PC-9 (cell line): ENCODE measurements at regions not wholly inside any gene's neighbourhood (a gene's known extent, or its start where the extent isn't known, plus 50 kb on each side); places are given as distances from the start of the nearest gene placed in this dataset.

Source experiments
- BruUV-seq: library from RNA; stranded (reverse); fragments of 400-500 nt; replicated peaks from 2 replicates; lab custom pipeline; 2021; lab: Mats Ljungman, UMichigan
- CTCF ChIA-PET: fragments of 300-600 bp; sonication (Branson Sonifier 250); formaldehyde crosslinking; loops from one replicate; lab custom pipeline; 2022; ENCODE audit warnings: antibody characterized with exemption; lab: Charles Lee
- POLR2A ChIA-PET: fragments of 300-600 bp; sonication (Branson Sonifier 250); formaldehyde crosslinking; loops from one replicate; lab custom pipeline; 2022; ENCODE audit warnings: antibody characterized with exemption; ENCODE audit not compliant: unreplicated experiment; lab: Charles Lee
- DNase-seq, 2 experiments: peaks; one replicate each; pipeline versions ENCODE4 v3.0.0 to v3.0.0-alpha.2; 2015 to 2022; ENCODE audit warnings: mixed read lengths in 1 of 2
- H2AFZ ChIP-seq: fragments of 200-600 bp; sonication (generic); 2 replicates; pipeline ENCODE4 v1.8.1; 2017; ENCODE audit warnings: antibody characterized with exemption
- H3F3A ChIP-seq: fragments of 200-600 bp; sonication (generic); 2 replicates; pipeline ENCODE4 v1.8.1; 2017; ENCODE audit warnings: antibody characterized with exemption, mild to moderate bottlenecking, low read depth; ENCODE audit not compliant: insufficient read depth
- H3K27ac ChIP-seq: fragments of 200-600 bp; sonication (generic); 2 replicates; pipeline ENCODE4 v1.6.1; 2016; ENCODE audit warnings: mixed run types
- H3K27me3 ChIP-seq: fragments of 200-600 bp; sonication (generic); 2 replicates; pipeline ENCODE4 v1.6.1; 2016; ENCODE audit warnings: low read depth, mixed run types; ENCODE audit not compliant: insufficient read depth
- H3K36me3 ChIP-seq: fragments of 200-600 bp; sonication (generic); 2 replicates; pipeline ENCODE4 v1.6.1; 2016; ENCODE audit warnings: low read depth, mixed run types
- H3K4me1 ChIP-seq: fragments of 200-600 bp; sonication (generic); replicated peaks from 2 replicates; pipeline ENCODE4 v1.6.1; 2016; ENCODE audit warnings: mixed run types; ENCODE audit not compliant: insufficient read depth
- H3K4me2 ChIP-seq: fragments of 200-600 bp; sonication (generic); 2 replicates; pipeline ENCODE4 v1.6.1; 2017; ENCODE audit warnings: mixed run types
- H3K4me3 ChIP-seq: fragments of 200-600 bp; sonication (generic); 2 replicates; pipeline ENCODE4 v1.6.1; 2016; ENCODE audit warnings: mixed run types
- H3K79me2 ChIP-seq: fragments of 200-600 bp; sonication (generic); 2 replicates; pipeline ENCODE4 v1.6.1; 2017; ENCODE audit warnings: low read depth, mixed run types
- H3K9me2 ChIP-seq: fragments of 200-600 bp; sonication (generic); 2 replicates; pipeline ENCODE4 v1.8.1; 2017; ENCODE audit warnings: mild to moderate bottlenecking; ENCODE audit not compliant: insufficient read depth
- H3K9me3 ChIP-seq: fragments of 200-600 bp; sonication (generic); 2 replicates; pipeline ENCODE4 v1.8.1; 2016; ENCODE audit warnings: low read depth; ENCODE audit not compliant: insufficient read depth
- H4K20me1 ChIP-seq: fragments of 200-600 bp; sonication (generic); 2 replicates; pipeline ENCODE4 v1.8.1; 2017; ENCODE audit not compliant: insufficient read depth
- EZH2 ChIP-seq: fragments of 200-600 bp; sonication (generic); IDR thresholded peaks from 2 replicates; pipeline ENCODE4 v1.8.0; 2017; ENCODE audit warnings: antibody characterized with exemption, low read depth
- intact Hi-C: fragments of 100-400 bp; cut with micrococcal nuclease; formaldehyde crosslinking; loops from one replicate; pipeline ENCODE4 v1.10.0; 2022; ENCODE audit not compliant: unreplicated experiment
- TF ChIP-seq, protein P1 (sequence below): fragments of 200-600 bp; sonication (generic); conservative IDR thresholded peaks from 2 replicates; pipeline ENCODE4 v1.6.1; 2017; ENCODE audit warnings: mixed run types, antibody characterized with exemption, mild to moderate bottlenecking, moderate library complexity

DNA sequence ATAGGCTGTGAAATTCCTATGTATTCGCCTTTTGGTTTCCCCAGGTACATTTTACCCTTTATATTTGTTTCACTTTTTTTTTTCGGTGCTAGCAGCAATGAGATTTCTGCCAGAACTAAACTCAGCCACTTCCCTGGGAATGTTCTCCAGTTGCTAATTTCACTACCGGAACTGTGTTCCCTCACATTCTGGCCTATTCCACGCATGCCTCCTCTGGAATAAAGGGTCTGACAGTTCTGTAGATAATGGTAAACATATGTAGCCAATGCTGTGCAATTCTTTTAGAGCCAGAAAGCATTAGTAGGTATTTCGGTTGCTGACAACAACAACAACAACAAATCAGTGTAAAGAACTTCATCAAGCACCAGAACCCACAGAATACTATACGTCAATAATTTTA lies 96.1 kb upstream of the TBX18 start:
- TF ChIP-seq, protein P1, sequence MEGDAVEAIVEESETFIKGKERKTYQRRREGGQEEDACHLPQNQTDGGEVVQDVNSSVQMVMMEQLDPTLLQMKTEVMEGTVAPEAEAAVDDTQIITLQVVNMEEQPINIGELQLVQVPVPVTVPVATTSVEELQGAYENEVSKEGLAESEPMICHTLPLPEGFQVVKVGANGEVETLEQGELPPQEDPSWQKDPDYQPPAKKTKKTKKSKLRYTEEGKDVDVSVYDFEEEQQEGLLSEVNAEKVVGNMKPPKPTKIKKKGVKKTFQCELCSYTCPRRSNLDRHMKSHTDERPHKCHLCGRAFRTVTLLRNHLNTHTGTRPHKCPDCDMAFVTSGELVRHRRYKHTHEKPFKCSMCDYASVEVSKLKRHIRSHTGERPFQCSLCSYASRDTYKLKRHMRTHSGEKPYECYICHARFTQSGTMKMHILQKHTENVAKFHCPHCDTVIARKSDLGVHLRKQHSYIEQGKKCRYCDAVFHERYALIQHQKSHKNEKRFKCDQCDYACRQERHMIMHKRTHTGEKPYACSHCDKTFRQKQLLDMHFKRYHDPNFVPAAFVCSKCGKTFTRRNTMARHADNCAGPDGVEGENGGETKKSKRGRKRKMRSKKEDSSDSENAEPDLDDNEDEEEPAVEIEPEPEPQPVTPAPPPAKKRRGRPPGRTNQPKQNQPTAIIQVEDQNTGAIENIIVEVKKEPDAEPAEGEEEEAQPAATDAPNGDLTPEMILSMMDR = no peak
- no peak for TF ChIP-seq EZH2
- ChIA-PET CTCF (no interaction called here), POLR2A (no interaction called here)
- DNase-seq = no peak
- Histone ChIP-seq H3F3A (no peaks in the 10 kb centered on the region), H3K27ac (no peak overlapping the region), H3K4me2 (no peak overlapping the region), H3K27me3 (no peaks in the 10 kb centered on the region), H3K36me3 (no peaks in the 10 kb centered on the region), H3K4me3 (no peak overlapping the region), H4K20me1 (no peaks in the 10 kb centered on the region), H2AFZ (no peak overlapping the region), H3K79me2 (no peaks in the 10 kb centered on the region), H3K9me2 (no peaks in the 10 kb centered on the region), H3K9me3 (no peaks in the 10 kb centered on the region), H3K4me1 (no peaks in the 10 kb centered on the region)
- intact Hi-C loops = no loop called here
- no TSS peak for BruUV-seq

DNA sequence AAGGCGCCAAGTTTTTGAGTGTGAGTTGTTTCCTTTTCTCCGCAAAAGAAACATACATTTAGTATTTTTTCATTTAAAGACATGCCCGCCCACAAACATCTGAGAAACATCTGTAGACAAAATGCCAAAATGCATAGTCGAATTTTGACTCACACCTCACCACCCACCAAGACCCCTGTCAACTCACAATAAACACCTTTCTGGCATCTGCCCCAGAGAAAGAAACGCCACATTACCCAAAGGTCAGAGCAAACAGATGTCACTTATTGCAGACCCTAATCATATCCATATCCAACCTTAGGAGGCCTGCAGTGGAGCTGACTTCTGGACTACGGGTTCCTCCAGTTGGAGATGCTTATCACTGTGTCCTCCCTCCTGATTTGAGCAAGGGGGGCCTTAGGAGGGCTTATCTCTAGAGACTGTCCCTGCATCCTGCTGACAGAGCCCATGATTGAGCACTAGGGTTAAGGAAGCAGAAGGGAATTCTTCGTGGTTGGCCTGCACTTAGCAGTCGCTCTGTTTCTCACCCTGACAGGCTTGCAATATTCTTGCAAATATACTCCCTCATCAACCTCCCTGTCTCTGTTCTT lies 90.5 kb upstream of the TBX18 start:
- H3K4me2 ChIP-seq = no peak overlapping the region
- H3F3A ChIP-seq = no peaks in the 10 kb centered on the region
- no peaks in the 10 kb centered on the region for H3K9me3 ChIP-seq
- no peaks in the 10 kb centered on the region for H3K4me1 ChIP-seq
- DNase-seq = no peak
- no peak overlapping the region for H2AFZ ChIP-seq
- intact Hi-C loops = no loop called here
- ChIA-PET CTCF (no interaction called here), POLR2A (no interaction called here)
- no peak overlapping the region for H3K27ac ChIP-seq
- H3K9me2 ChIP-seq = no peaks in the 10 kb centered on the region
- no peak for TF ChIP-seq EZH2
- TF ChIP-seq, protein P1 = no peak
- no peaks in the 10 kb centered on the region for H3K79me2 ChIP-seq
- H3K36me3 ChIP-seq = no peaks in the 10 kb centered on the region
- H4K20me1 ChIP-seq = no peaks in the 10 kb centered on the region
- no peaks in the 10 kb centered on the region for H3K27me3 ChIP-seq
- no TSS peak for BruUV-seq
- H3K4me3 ChIP-seq = no peak overlapping the region

DNA sequence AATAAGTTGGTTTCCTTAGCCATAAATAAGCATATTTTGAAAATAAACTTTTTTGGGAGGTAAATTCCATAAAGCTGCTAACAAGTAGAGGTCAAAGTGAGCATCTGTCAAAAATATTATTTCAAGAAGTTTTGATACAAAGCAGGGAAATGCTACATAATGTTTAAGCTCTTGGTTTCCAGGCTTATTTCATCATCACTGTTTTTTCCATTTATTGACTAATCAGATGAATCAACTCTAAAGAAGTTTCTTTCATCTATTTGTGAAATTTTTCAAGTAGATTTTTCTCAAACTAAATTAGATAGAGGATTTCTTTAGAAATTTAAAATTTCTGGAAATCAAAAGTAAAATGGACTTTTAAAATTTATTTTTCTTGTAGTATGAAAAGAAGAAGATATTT lies 89.5 kb upstream of the TBX18 start:
- no peak overlapping the region for H2AFZ ChIP-seq
- TF ChIP-seq EZH2 = no peak
- TF ChIP-seq, protein P1 = no peak
- no peaks in the 10 kb centered on the region for H3F3A ChIP-seq
- H4K20me1 ChIP-seq = no peaks in the 10 kb centered on the region
- no TSS peak for BruUV-seq
- H3K79me2 ChIP-seq = no peaks in the 10 kb centered on the region
- no peak overlapping the region for H3K4me2 ChIP-seq
- intact Hi-C loops = no loop called here
- DNase-seq = no peak
- no peaks in the 10 kb centered on the region for H3K9me2 ChIP-seq
- no peaks in the 10 kb centered on the region for H3K36me3 ChIP-seq
- POLR2A ChIA-PET = no interaction called here
- no peaks in the 10 kb centered on the region for H3K4me1 ChIP-seq
- H3K27ac ChIP-seq = no peak overlapping the region
- no peak overlapping the region for H3K4me3 ChIP-seq
- H3K9me3 ChIP-seq = no peaks in the 10 kb centered on the region
- CTCF ChIA-PET = no interaction called here
- no peaks in the 10 kb centered on the region for H3K27me3 ChIP-seq
